ENCODE measurements at regions not wholly inside any gene's neighbourhood (a gene's known extent, or its start where the extent isn't known, plus 50 kb on each side); places are given as distances from the start of the nearest gene placed in this dataset.

DNA sequence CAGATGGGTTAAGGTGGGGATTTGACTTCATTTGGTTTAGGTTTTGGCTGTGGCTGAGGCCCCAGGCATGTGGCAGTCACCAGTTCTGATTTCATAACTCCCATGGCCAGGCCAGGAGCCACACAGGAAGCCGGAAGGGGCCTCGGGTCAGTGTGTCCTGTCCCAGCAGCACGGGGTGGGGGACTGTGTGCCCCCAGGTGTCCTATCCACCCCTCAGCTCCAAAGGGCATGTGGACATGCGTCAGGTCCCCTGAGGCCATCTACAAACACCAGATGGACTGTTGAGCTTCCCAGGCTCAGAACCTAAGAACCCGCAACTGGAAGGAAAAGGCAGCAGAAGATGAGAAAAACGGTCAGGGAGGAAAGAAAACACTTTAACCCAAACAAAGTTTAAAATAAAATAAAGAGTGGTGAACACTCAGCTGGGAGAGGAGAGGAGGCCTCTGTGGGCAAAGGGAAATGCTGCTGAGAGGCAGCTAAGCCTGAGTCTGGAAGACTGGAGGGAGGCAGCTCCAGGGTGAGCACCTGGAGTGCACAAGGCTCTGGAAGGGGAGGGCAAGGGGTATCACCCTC lies 260.8 kb downstream of the AUH start:
- H3K36me3 ChIP-seq (ENCODE audit: insufficient read depth, low read length), result no peaks in the 10 kb centered on the region
- Mint-ChIP-seq H3K4me3 (peak overlapping the region in 7 of 8 donors; percentile 14 to 81 (median 66)), H3K4me1 (peaks cover 25 to 40% (median 32%) of the 10 kb centered on the region in 4 donors), H3K27me3 (peaks cover 0 to 5% of the 10 kb centered on the region in 2 donors), H3K27ac (peak overlapping the region in 6 of 7 donors; percentile 0 to 95 (median 48)), H3K9me3 (peaks cover 0 to 8% (median 0%) of the 10 kb centered on the region in 8 donors), H3K36me3 (peaks cover 0 to 3% of the 10 kb centered on the region in 2 donors)
- H3K4me3 ChIP-seq (ENCODE audit: low read length in 2 of 2), result no peak overlapping the region
- DNase-seq, result no peak
- POLR2A ChIA-PET (ENCODE audit: partially characterized antibody), result interaction anchor here (1.5 kb wide), 2 partner anchors 50 to 260 kb away, joined by 4 to 6 read pairs; no protein-coding TSS in a partner anchor
- H3K9me3 ChIP-seq (ENCODE audit: control insufficient read depth in 1 of 2, low read length in 2 of 2), result no peaks in the 10 kb centered on the region
- CTCF ChIA-PET (ENCODE audit: partially characterized antibody), result interaction anchor here (0.7 to 1.5 kb wide), 2 partner anchors 50 to 76 kb away, joined by 3 to 4 read pairs; no protein-coding TSS in a partner anchor
- H3K4me1 ChIP-seq (ENCODE audit: insufficient read depth, low read length), result peaks cover 39% of the 10 kb centered on the region
- H3K27ac ChIP-seq (ENCODE audit: low read depth, low read length), result no peak overlapping the region
- intact Hi-C loops (cut with micrococcal nuclease), result loop anchor here (2.0 to 5.0 kb wide), 5 partner anchors 50 to 321 kb away; partner anchors contain the start of genes AUH and NFIL3
- no peaks in the 10 kb centered on the region for H3K27me3 ChIP-seq (ENCODE audit: insufficient read depth, low read length)

DNA sequence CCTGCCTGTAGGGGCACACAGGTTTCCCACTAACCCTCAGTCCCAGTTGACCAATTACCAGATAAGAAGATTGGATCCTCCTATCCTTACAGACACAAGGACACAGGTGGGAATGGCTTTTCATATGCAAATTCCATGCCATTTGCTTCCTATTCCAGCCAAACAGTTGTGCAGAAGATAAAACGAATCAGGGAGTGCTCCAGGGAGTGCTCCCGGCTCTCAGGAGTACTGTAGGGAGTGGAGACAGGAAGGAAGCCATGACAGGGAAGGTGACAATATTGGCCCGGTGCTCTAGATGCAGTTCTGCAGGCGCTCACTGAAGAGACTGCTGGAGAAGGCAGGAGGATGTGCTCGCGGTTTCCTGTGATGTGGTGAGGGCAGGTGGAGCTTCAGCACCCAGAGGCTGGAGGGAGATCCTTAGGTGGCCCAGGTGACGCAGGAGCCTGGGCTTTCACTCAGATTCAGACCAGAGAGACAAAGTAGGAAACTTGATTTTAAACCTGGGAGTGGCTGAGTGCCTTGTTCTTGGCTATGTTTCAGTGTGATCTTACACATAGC lies 260.0 kb downstream of the AUH start:
- POLR2A ChIA-PET (ENCODE audit: partially characterized antibody), result interaction anchor here (0.6 to 1.5 kb wide), 4 partner anchors 46 to 342 kb away, joined by 3 to 7 read pairs (median 4); no protein-coding TSS in a partner anchor
- peaks cover 25 to 40% (median 32%) of the 10 kb centered on the region in 4 donors for H3K4me1 Mint-ChIP-seq
- intact Hi-C loops (cut with micrococcal nuclease), result loop anchor here (2.0 to 5.0 kb wide), 5 partner anchors 49 to 321 kb away; partner anchors contain the start of genes AUH and NFIL3

DNA sequence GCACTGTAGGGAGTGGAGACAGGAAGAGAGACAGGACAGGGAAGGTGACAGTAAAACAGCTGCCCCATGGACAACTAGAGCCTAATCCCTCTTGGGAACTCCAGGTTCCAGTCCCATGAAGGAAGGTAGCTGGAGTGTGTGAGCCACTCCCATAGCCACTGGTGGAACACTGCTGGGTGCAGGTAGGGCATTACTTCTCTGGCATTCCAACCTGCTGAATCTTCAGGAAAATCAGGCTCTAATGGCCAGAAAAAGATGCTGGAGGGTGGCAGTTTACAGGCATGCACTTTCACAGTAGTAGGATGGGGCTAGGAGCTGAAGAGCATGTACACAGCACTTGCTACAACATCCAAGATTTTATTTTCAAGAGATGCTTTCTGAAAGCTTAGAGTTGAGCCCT lies 259.4 kb downstream of the AUH start:
- Histone ChIP-seq H3K27me3 (ENCODE audit: insufficient read depth, low read length) (no peaks in the 10 kb centered on the region), H3K4me3 (ENCODE audit: low read length in 2 of 2) (no peak overlapping the region), H3K4me1 (ENCODE audit: insufficient read depth, low read length) (peaks cover 39% of the 10 kb centered on the region), H3K9me3 (ENCODE audit: control insufficient read depth in 1 of 2, low read length in 2 of 2) (no peaks in the 10 kb centered on the region), H3K27ac (ENCODE audit: low read depth, low read length) (no peak overlapping the region), H3K36me3 (ENCODE audit: insufficient read depth, low read length) (no peaks in the 10 kb centered on the region)
- Mint-ChIP-seq H3K4me3 (peak overlapping the region in 7 of 8 donors; percentile 2 to 81 (median 49)), H3K4me1 (peaks cover 25 to 40% (median 32%) of the 10 kb centered on the region in 4 donors), H3K27ac (peak overlapping the region; percentile 58 to 96 (median 84)), H3K36me3 (peaks cover 0 to 3% of the 10 kb centered on the region in 2 donors), H3K27me3 (peaks cover 3 to 5% of the 10 kb centered on the region in 2 donors), H3K9me3 (peaks cover 0 to 8% (median 0%) of the 10 kb centered on the region in 8 donors)
- ChIA-PET CTCF (ENCODE audit: partially characterized antibody) (interaction anchor here (0.8 to 1.4 kb wide), 3 partner anchors 13 to 259 kb away, joined by 3 to 4 read pairs (median 4); no protein-coding TSS in a partner anchor), POLR2A (ENCODE audit: partially characterized antibody) (interaction anchor here (0.6 to 1.3 kb wide), 4 partner anchors 45 to 342 kb away, joined by 3 to 7 read pairs (median 4); partner anchors contain the start of gene AUH)
- intact Hi-C loops (cut with micrococcal nuclease), result loop anchor here (5.0 kb wide), 2 partner anchors 260 to 320 kb away; partner anchors contain the start of genes AUH and NFIL3
- no peak for DNase-seq

More for the DNA sequence above, 260.0 kb downstream of the AUH start:
- H3K36me3 Mint-ChIP-seq, result peaks cover 0 to 3% of the 10 kb centered on the region in 2 donors
- H3K27ac ChIP-seq (ENCODE audit: low read depth, low read length), result no peak overlapping the region
- CTCF ChIA-PET (ENCODE audit: partially characterized antibody), result interaction anchor here (0.8 to 1.4 kb wide), 3 partner anchors 12 to 259 kb away, joined by 3 to 4 read pairs (median 4); no protein-coding TSS in a partner anchor
- peak overlapping the region in 7 of 8 donors; percentile 2 to 81 (median 49) for H3K4me3 Mint-ChIP-seq
- H3K9me3 Mint-ChIP-seq, result peaks cover 0 to 8% (median 0%) of the 10 kb centered on the region in 8 donors
- H3K27me3 Mint-ChIP-seq, result peaks cover 3 to 5% of the 10 kb centered on the region in 2 donors
- H3K4me1 ChIP-seq (ENCODE audit: insufficient read depth, low read length), result peaks cover 39% of the 10 kb centered on the region
- peak; percentile 86 to 95 (median 89) for DNase-seq
- no peaks in the 10 kb centered on the region for H3K27me3 ChIP-seq (ENCODE audit: insufficient read depth, low read length)
- H3K27ac Mint-ChIP-seq, result peak overlapping the region; percentile 58 to 96 (median 84)
- H3K9me3 ChIP-seq (ENCODE audit: control insufficient read depth in 1 of 2, low read length in 2 of 2), result no peaks in the 10 kb centered on the region
- H3K4me3 ChIP-seq (ENCODE audit: low read length in 2 of 2), result no peak overlapping the region
- H3K36me3 ChIP-seq (ENCODE audit: insufficient read depth, low read length), result no peaks in the 10 kb centered on the region

DNA sequence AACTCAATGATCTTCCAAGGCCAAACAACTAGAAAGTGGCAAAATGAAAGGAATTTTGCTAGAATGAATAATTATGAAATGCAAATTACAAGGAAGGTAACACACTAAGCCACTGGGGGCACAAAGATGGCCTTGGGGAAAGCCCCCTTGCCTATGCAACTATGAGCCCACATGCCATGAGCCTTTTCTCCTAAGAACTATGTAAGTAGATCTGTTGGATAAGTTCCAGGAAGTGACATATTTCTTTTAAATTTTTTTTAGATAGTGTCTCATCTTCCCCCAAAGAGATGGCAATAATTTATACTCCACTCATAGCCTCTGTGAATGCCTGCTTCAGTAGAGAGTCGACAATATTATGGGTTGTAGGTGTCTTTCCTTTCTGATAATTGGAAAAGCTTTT lies 257.8 kb downstream of the AUH start:
- Histone ChIP-seq H3K36me3 (ENCODE audit: insufficient read depth, low read length) (no peaks in the 10 kb centered on the region), H3K4me1 (ENCODE audit: insufficient read depth, low read length) (peaks cover 39% of the 10 kb centered on the region), H3K27me3 (ENCODE audit: insufficient read depth, low read length) (no peaks in the 10 kb centered on the region), H3K9me3 (ENCODE audit: control insufficient read depth in 1 of 2, low read length in 2 of 2) (no peaks in the 10 kb centered on the region), H3K27ac (ENCODE audit: low read depth, low read length) (no peak overlapping the region), H3K4me3 (ENCODE audit: low read length in 2 of 2) (no peak overlapping the region)
- no peak overlapping the region for H3K4me3 Mint-ChIP-seq
- H3K4me1 Mint-ChIP-seq, result peaks cover 25 to 40% (median 32%) of the 10 kb centered on the region in 4 donors
- DNase-seq, result no peak
- H3K9me3 Mint-ChIP-seq, result peaks cover 0 to 8% (median 0%) of the 10 kb centered on the region in 8 donors
- ChIA-PET POLR2A (ENCODE audit: partially characterized antibody) (no interaction called here), CTCF (ENCODE audit: partially characterized antibody) (no interaction called here)
- H3K27me3 Mint-ChIP-seq, result peaks cover 3 to 5% of the 10 kb centered on the region in 2 donors
- no peak overlapping the region for H3K27ac Mint-ChIP-seq
- peaks cover 0 to 3% of the 10 kb centered on the region in 2 donors for H3K36me3 Mint-ChIP-seq
- intact Hi-C loops (cut with micrococcal nuclease), result loop anchor here (5.0 kb wide), 2 partner anchors 258 to 318 kb away; partner anchors contain the start of genes AUH and NFIL3

DNA sequence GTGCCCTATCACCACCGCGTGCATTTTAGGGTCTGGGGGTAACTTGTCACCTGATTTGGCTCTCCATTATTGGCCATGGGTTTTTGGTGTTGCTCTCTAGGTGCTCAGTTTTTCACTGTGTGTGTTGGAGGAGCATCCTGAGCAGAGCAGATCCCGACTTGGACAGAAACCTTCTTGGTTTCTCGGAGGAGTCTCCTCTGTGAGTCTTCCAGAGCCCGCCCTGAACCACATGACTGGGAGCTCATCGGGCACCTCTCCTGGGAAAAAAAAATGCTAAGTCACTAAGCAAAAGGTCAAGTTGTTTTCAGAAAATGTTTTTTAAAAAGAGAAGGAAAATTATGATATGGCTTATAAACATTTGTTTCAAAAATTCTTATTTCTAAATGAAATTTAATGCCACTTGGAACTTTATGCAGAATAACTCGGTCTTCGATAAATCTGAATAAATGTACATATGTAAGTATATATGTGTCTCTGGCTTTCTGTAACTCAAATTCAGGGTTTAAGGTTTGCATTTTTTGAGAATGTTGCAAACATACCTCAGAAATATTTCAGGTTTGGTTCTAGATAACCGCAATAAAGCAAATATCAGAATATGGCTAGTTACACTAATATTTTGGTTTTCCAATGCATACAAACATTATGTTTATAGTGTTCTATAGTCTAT lies 255.2 kb downstream of the AUH start:
- intact Hi-C loops (cut with micrococcal nuclease), result no loop called here
- Histone ChIP-seq H3K36me3 (ENCODE audit: insufficient read depth, low read length) (no peaks in the 10 kb centered on the region), H3K4me1 (ENCODE audit: insufficient read depth, low read length) (peaks cover 15% of the 10 kb centered on the region), H3K27me3 (ENCODE audit: insufficient read depth, low read length) (no peaks in the 10 kb centered on the region), H3K9me3 (ENCODE audit: control insufficient read depth in 1 of 2, low read length in 2 of 2) (peaks cover 0 to 4% of the 10 kb centered on the region in 2 donors), H3K4me3 (ENCODE audit: low read length in 2 of 2) (no peak overlapping the region), H3K27ac (ENCODE audit: low read depth, low read length) (no peak overlapping the region)
- ChIA-PET POLR2A (ENCODE audit: partially characterized antibody) (no interaction called here), CTCF (ENCODE audit: partially characterized antibody) (no interaction called here)
- H3K27ac Mint-ChIP-seq, result no peak overlapping the region
- H3K4me3 Mint-ChIP-seq, result no peak overlapping the region
- peaks cover 0 to 18% (median 10%) of the 10 kb centered on the region in 8 donors for H3K9me3 Mint-ChIP-seq
- DNase-seq, result no peak
- H3K4me1 Mint-ChIP-seq, result peaks cover 6 to 16% (median 10%) of the 10 kb centered on the region in 4 donors
- no peaks in the 10 kb centered on the region for H3K36me3 Mint-ChIP-seq
- peaks cover 1 to 3% of the 10 kb centered on the region in 2 donors for H3K27me3 Mint-ChIP-seq

DNA sequence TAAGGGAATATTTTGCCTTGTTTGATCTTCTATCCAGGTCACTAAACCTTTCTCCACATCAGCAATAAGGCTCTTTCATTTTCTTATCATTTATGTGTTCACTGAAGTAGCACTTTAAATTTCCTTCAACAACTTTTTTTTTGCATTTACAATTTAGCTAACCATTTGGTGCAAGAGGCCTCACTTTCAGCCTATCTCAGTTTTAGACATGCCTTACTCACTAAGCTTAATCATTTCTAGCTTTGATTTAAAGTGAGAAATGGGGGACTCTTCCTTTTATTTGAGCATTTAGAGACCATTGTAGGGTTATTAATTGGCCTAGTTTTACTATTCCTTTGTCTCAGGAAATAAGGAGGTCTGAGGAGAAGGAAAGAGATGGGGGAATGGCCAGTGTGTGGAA lies 250.5 kb downstream of the AUH start:
- Mint-ChIP-seq H3K4me3 (no peak overlapping the region), H3K27ac (no peak overlapping the region), H3K4me1 (no peaks in the 10 kb centered on the region), H3K9me3 (peaks cover 0 to 18% (median 11%) of the 10 kb centered on the region in 8 donors), H3K36me3 (no peaks in the 10 kb centered on the region), H3K27me3 (peaks cover 0 to 2% of the 10 kb centered on the region in 2 donors)
- Histone ChIP-seq H3K4me3 (ENCODE audit: low read length in 2 of 2) (no peak overlapping the region), H3K36me3 (ENCODE audit: insufficient read depth, low read length) (no peaks in the 10 kb centered on the region), H3K9me3 (ENCODE audit: control insufficient read depth in 1 of 2, low read length in 2 of 2) (peaks cover 0 to 4% of the 10 kb centered on the region in 2 donors), H3K27me3 (ENCODE audit: insufficient read depth, low read length) (no peaks in the 10 kb centered on the region), H3K27ac (ENCODE audit: low read depth, low read length) (no peak overlapping the region), H3K4me1 (ENCODE audit: insufficient read depth, low read length) (no peaks in the 10 kb centered on the region)
- intact Hi-C loops (cut with micrococcal nuclease), result no loop called here
- no peak for DNase-seq
- ChIA-PET CTCF (ENCODE audit: partially characterized antibody) (no interaction called here), POLR2A (ENCODE audit: partially characterized antibody) (no interaction called here)
